Liver (tissue), 3 donors: ENCODE measurements at regions not wholly inside any gene's neighbourhood (a gene's known extent, or its start where the extent isn't known, plus 50 kb on each side); places are given as distances from the start of the nearest gene placed in this dataset.

Experiments
- CTCF ChIP-seq: fragments of 150-350 bp; IDR thresholded peaks from 2 replicates; pipeline ENCODE4 v1.5.1; 2017; ENCODE audit warnings: improper control_type of control experiment, low read depth, low read length; ENCODE audit not compliant: missing input control
- RXRA ChIP-seq, 2 donors: IDR thresholded peaks; 2 replicates each; pipeline ENCODE4 v1.6.1; 2017 to 2018; ENCODE audit warnings: antibody characterized with exemption in 2 of 2, mild to moderate bottlenecking in 1 of 2
- TAF1 ChIP-seq: conservative IDR thresholded peaks from 2 replicates; pipeline ENCODE4 v1.6.1; 2016; ENCODE audit warnings: antibody characterized with exemption, mild to moderate bottlenecking
- YY1 ChIP-seq: IDR thresholded peaks from 2 replicates; pipeline ENCODE4 v1.6.1; 2016; ENCODE audit warnings: antibody characterized with exemption, mild to moderate bottlenecking
- donor health status: healthy.
- donor health status: healthy.

GRCh38 chr12:66960704-66961690 lies 282.1 kb upstream of the GRIP1 start:
- TF ChIP-seq CTCF (no peak), RXRA (IDR thresholded peaks at IDR 0.05) (no peak), TAF1 (no peak), YY1 (no peak)
